Astrocyte (in vitro differentiated cells and primary cell): ENCODE measurements at regions not wholly inside any gene's neighbourhood (a gene's known extent, or its start where the extent isn't known, plus 50 kb on each side); places are given as distances from the start of the nearest gene placed in this dataset.
A peak's percentile ranks its signal among the peaks of the same experiment; 100 is the strongest.

ENCODE experiments used
- DNase-seq: peaks from one replicate; pipeline ENCODE4 v3.0.0-alpha.2; 2010; ENCODE audit warnings: low read depth
- FAIRE-seq: peaks from 2 replicates; lab custom pipeline; 2011; peaks lifted over from hg19 to GRCh38; lab: Jason Lieb, UNC
- H2AFZ ChIP-seq: 2 replicates; pipeline ENCODE4 v1.6.0; 2012; ENCODE audit warnings: low read depth, low read length, inconsistent platforms
- H3K27ac ChIP-seq: 2 replicates; pipeline ENCODE4 v1.5.1; 2011; ENCODE audit warnings: low read depth, low read length, inconsistent platforms
- H3K27me3 ChIP-seq: 2 replicates; pipeline ENCODE4 v1.6.0; 2011; ENCODE audit warnings: low read length, inconsistent platforms; ENCODE audit not compliant: insufficient read depth
- H3K36me3 ChIP-seq: 2 replicates; pipeline ENCODE4 v1.5.1; 2011; ENCODE audit warnings: low read length, inconsistent platforms; ENCODE audit not compliant: insufficient read depth
- H3K4me1 ChIP-seq: 2 replicates; pipeline ENCODE4 v1.5.1; 2011; ENCODE audit warnings: low read length, inconsistent platforms; ENCODE audit not compliant: insufficient read depth
- H3K4me2 ChIP-seq: 2 replicates; pipeline ENCODE4 v1.6.0; 2012; ENCODE audit warnings: low read length, inconsistent platforms
- H3K4me3 ChIP-seq: 2 replicates; pipeline ENCODE4 v1.5.1; 2011; ENCODE audit warnings: low read depth, mild to moderate bottlenecking, low read length, inconsistent platforms; ENCODE audit not compliant: insufficient read depth
- H3K79me2 ChIP-seq: 2 replicates; pipeline ENCODE4 v1.6.0; 2012; ENCODE audit warnings: mild to moderate bottlenecking, low read length, inconsistent platforms; ENCODE audit not compliant: insufficient read depth
- H3K9ac ChIP-seq: 2 replicates; pipeline ENCODE4 v1.6.0; 2012; ENCODE audit warnings: mild to moderate bottlenecking, low read length, inconsistent platforms
- H3K9me3 ChIP-seq: 2 replicates; pipeline ENCODE4 v1.5.1; 2012; ENCODE audit warnings: low read depth, mild to moderate bottlenecking, low read length, inconsistent platforms; ENCODE audit not compliant: insufficient read depth
- H4K20me1 ChIP-seq: 2 replicates; pipeline ENCODE4 v1.6.0; 2012; ENCODE audit warnings: low read length, inconsistent platforms; ENCODE audit not compliant: insufficient read depth
- H3K27ac Mint-ChIP-seq: one replicate; pipeline ENCODE4 v1.8.0; 2021; ENCODE audit warnings: mild to moderate bottlenecking, mixed read lengths; ENCODE audit not compliant: unreplicated experiment
- H3K27me3 Mint-ChIP-seq: one replicate; pipeline ENCODE4 v1.8.0; 2021; ENCODE audit warnings: low read depth, mixed read lengths; ENCODE audit not compliant: unreplicated experiment
- H3K36me3 Mint-ChIP-seq: one replicate; pipeline ENCODE4 v1.8.0; 2021; ENCODE audit warnings: low read depth, mixed read lengths; ENCODE audit not compliant: unreplicated experiment
- H3K4me1 Mint-ChIP-seq: one replicate; pipeline ENCODE4 v1.8.0; 2021; ENCODE audit warnings: low read depth, mixed read lengths; ENCODE audit not compliant: unreplicated experiment
- H3K4me3 Mint-ChIP-seq: one replicate; pipeline ENCODE4 v1.8.0; 2021; ENCODE audit warnings: mild to moderate bottlenecking, moderate library complexity, mixed read lengths; ENCODE audit not compliant: unreplicated experiment
- H3K9me3 Mint-ChIP-seq: one replicate; pipeline ENCODE4 v1.8.0; 2021; ENCODE audit warnings: mild to moderate bottlenecking, mixed read lengths; ENCODE audit not compliant: unreplicated experiment
- CTCF ChIP-seq: IDR thresholded peaks from 2 replicates; pipeline ENCODE4 v1.5.1; 2011; ENCODE audit warnings: low read depth, mild to moderate bottlenecking, inconsistent platforms, low read length, moderate library complexity; ENCODE audit not compliant: insufficient read depth
- EZH2 ChIP-seq: IDR thresholded peaks from 2 replicates; pipeline ENCODE4 v1.6.1; 2012; ENCODE audit warnings: mild to moderate bottlenecking, low read length, inconsistent platforms; ENCODE audit not compliant: insufficient read depth

GRCh38 chr2:8437228-8437948 is 244.5 kb upstream of the ID2 start:
- no peaks in the 10 kb centered on the region for H3K4me1 Mint-ChIP-seq
- no peaks in the 10 kb centered on the region for H3K9me3 ChIP-seq
- no peaks in the 10 kb centered on the region for H3K36me3 ChIP-seq
- H3K9ac ChIP-seq: no peak overlapping the region
- TF ChIP-seq EZH2: no peak
- no peak for TF ChIP-seq CTCF
- peaks cover 11% of the 10 kb centered on the region for H3K9me3 Mint-ChIP-seq
- H2AFZ ChIP-seq: no peak overlapping the region
- no peak overlapping the region for H3K4me3 Mint-ChIP-seq
- no peak overlapping the region for H3K4me2 ChIP-seq
- H4K20me1 ChIP-seq: no peaks in the 10 kb centered on the region
- H3K4me3 ChIP-seq: no peak overlapping the region
- no peaks in the 10 kb centered on the region for H3K36me3 Mint-ChIP-seq
- DNase-seq (peak; percentile 15), FAIRE-seq (no peak)
- H3K4me1 ChIP-seq: no peaks in the 10 kb centered on the region
- no peaks in the 10 kb centered on the region for H3K27me3 ChIP-seq
- H3K27ac Mint-ChIP-seq: no peak overlapping the region
- no peaks in the 10 kb centered on the region for H3K79me2 ChIP-seq
- no peak overlapping the region for H3K27ac ChIP-seq
- H3K27me3 Mint-ChIP-seq: peaks cover 7% of the 10 kb centered on the region

- TF ChIP-seq CTCF (no peak), EZH2 (no peak)
- no peak overlapping the region for H3K4me3 ChIP-seq
- H3K79me2 ChIP-seq: no peaks in the 10 kb centered on the region
- Mint-ChIP-seq H3K4me1 (no peaks in the 10 kb centered on the region), H3K4me3 (no peak overlapping the region), H3K9me3 (peaks cover 11% of the 10 kb centered on the region), H3K27ac (no peak overlapping the region), H3K36me3 (no peaks in the 10 kb centered on the region), H3K27me3 (peaks cover 7% of the 10 kb centered on the region)
- H3K4me1 ChIP-seq: no peaks in the 10 kb centered on the region
- H3K27ac ChIP-seq: no peak overlapping the region
- no peaks in the 10 kb centered on the region for H3K27me3 ChIP-seq
- no peak overlapping the region for H3K9ac ChIP-seq
- no peak overlapping the region for H2AFZ ChIP-seq
- DNase-seq (no peak), FAIRE-seq (no peak)
- no peaks in the 10 kb centered on the region for H3K9me3 ChIP-seq
- H3K36me3 ChIP-seq: no peaks in the 10 kb centered on the region
- no peaks in the 10 kb centered on the region for H4K20me1 ChIP-seq
- no peak overlapping the region for H3K4me2 ChIP-seq
Measured at GRCh38 chr2:8437949-8438400, 243.9 kb upstream of the ID2 start.

GRCh38 chr2:8438476-8438875 is 243.4 kb upstream of the ID2 start:
- Histone ChIP-seq H3K4me3 (no peak overlapping the region), H3K27ac (no peak overlapping the region), H3K4me1 (no peaks in the 10 kb centered on the region), H4K20me1 (no peaks in the 10 kb centered on the region), H3K27me3 (no peaks in the 10 kb centered on the region), H3K9me3 (no peaks in the 10 kb centered on the region), H3K9ac (no peak overlapping the region), H3K4me2 (no peak overlapping the region), H3K79me2 (no peaks in the 10 kb centered on the region), H3K36me3 (no peaks in the 10 kb centered on the region), H2AFZ (no peak overlapping the region)
- no peak for TF ChIP-seq EZH2
- no peak overlapping the region for H3K4me3 Mint-ChIP-seq
- H3K4me1 Mint-ChIP-seq: no peaks in the 10 kb centered on the region
- peaks cover 11% of the 10 kb centered on the region for H3K9me3 Mint-ChIP-seq
- no peak overlapping the region for H3K27ac Mint-ChIP-seq
- DNase-seq (no peak), FAIRE-seq (no peak)
- peaks cover 7% of the 10 kb centered on the region for H3K27me3 Mint-ChIP-seq
- H3K36me3 Mint-ChIP-seq: no peaks in the 10 kb centered on the region
